ENCODE measurements at regions not wholly inside any gene's neighbourhood (a gene's known extent, or its start where the extent isn't known, plus 50 kb on each side); places are given as distances from the start of the nearest gene placed in this dataset.
"Not testable (repeated sequence)": the region's sequence is repeated elsewhere in the genome, so short reads cannot be mapped to it uniquely, and the experiment has no call there.

GRCh38 chr16:88196471-88197400, 186.0 kb upstream of the ZNF469 start (continued):
- TF ChIP-seq, protein P1, sequence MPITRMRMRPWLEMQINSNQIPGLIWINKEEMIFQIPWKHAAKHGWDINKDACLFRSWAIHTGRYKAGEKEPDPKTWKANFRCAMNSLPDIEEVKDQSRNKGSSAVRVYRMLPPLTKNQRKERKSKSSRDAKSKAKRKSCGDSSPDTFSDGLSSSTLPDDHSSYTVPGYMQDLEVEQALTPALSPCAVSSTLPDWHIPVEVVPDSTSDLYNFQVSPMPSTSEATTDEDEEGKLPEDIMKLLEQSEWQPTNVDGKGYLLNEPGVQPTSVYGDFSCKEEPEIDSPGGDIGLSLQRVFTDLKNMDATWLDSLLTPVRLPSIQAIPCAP (CRISPR knock-in tag; IDR thresholded peaks at IDR 0.05): no peak
- TF ChIP-seq, protein P2, sequence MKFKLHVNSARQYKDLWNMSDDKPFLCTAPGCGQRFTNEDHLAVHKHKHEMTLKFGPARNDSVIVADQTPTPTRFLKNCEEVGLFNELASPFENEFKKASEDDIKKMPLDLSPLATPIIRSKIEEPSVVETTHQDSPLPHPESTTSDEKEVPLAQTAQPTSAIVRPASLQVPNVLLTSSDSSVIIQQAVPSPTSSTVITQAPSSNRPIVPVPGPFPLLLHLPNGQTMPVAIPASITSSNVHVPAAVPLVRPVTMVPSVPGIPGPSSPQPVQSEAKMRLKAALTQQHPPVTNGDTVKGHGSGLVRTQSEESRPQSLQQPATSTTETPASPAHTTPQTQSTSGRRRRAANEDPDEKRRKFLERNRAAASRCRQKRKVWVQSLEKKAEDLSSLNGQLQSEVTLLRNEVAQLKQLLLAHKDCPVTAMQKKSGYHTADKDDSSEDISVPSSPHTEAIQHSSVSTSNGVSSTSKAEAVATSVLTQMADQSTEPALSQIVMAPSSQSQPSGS (CRISPR knock-in tag; IDR thresholded peaks at IDR 0.05; ENCODE audit: borderline replicate concordance, low read depth): no peak
- no peak for TF ChIP-seq FOXJ3 (CRISPR knock-in tag; IDR thresholded peaks at IDR 0.05; ENCODE audit: borderline replicate concordance)

- Mint-ChIP-seq H3K9me3 (peaks cover 1% of the 10 kb centered on the region), H3K36me3 (peaks cover under 1% of the 10 kb centered on the region; the same call in 1 of the 2 replicates), H3K4me3 (no peak overlapping the region), H3K27me3 (ENCODE audit: low read depth) (no peaks in the 10 kb centered on the region), H3K4me1 (no peaks in the 10 kb centered on the region), H3K27ac (no peak overlapping the region; the same call in 1 of the 2 replicates)
- TF ChIP-seq ZNF425 (CRISPR knock-in tag; conservative IDR thresholded peaks at IDR 0.05) (no peak), MYBL2 (CRISPR knock-in tag; IDR thresholded peaks at IDR 0.05) (no peak), IRF2 (CRISPR knock-in tag; IDR thresholded peaks at IDR 0.05; ENCODE audit: borderline replicate concordance, low read depth) (no peak), ELF4 (CRISPR knock-in tag; IDR thresholded peaks at IDR 0.05; ENCODE audit: low read depth) (no peak), ATF3 (CRISPR knock-in tag; conservative IDR thresholded peaks at IDR 0.05) (no peak), NR2C2 (CRISPR knock-in tag; IDR thresholded peaks at IDR 0.05) (no peak), AFF4 (CRISPR knock-in tag; IDR thresholded peaks at IDR 0.05; ENCODE audit: borderline replicate concordance) (no peak)
- TF ChIP-seq, protein P1 (CRISPR knock-in tag; IDR thresholded peaks at IDR 0.05): no peak
- CTCF ChIA-PET: interaction anchor here (0.5 to 1.3 kb wide), 2 partner anchors 143 to 240 kb away, joined by 3 read pairs; no protein-coding TSS in a partner anchor
- ATAC-seq: no peak
- DNase-seq (ENCODE audit: low spot score): no peak
- POLR2A ChIA-PET: no interaction called here
These were observed 185.0 kb upstream of the ZNF469 start for GRCh38 chr16:88197481-88198456.

DNA sequence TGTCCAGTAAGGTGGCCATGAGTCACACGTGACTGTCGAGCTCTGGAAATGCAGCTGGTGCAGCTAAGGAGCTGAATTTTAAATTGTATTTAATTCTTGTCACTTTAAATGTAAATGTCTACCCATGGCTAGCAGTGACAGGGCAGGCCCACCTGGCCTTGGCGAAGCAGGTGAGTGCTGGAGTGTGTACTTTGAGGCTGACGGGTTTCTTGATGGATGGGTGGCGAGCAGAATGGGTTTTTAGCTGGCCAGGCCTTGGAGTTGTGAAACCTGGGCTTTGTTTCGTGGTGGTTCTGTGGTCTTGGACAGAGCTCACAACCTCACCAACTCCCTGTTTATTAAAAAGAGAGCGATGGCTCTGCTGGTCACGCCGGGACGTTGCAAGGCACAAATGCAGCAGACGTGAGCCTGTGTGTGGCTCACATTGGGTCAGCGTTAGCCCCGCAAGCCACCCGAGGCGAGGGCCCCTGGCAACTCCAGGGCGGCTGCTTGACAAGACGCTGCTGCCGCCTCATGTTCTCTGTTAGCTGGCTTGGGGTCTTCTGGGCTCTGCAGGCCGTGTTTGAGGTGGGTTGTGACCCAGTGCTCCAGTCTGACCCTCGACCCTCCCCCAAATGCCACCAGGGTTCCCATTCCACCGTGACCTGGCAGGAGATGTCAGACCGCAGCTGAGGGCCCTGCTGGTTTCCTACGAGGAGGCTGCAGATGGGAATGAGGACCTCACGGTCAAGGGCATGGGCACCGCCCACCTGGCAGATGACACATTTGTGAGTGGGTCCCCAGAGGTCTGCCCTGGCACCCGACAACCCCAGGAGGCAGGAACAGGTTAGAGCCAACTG, 184.1 kb upstream of the ZNF469 start:
- ATAC-seq; H3K9me3 Mint-ChIP-seq; H3K27ac Mint-ChIP-seq; H3K27me3 Mint-ChIP-seq (ENCODE audit: low read depth); H3K36me3 Mint-ChIP-seq; H3K4me3 Mint-ChIP-seq; H3K4me1 Mint-ChIP-seq; POLR2A ChIA-PET; DNase-seq (ENCODE audit: low spot score): not testable (repeated sequence)
- CTCF ChIA-PET: interaction anchor here (0.5 kb wide), 1 partner anchor 142 kb away, joined by 3 read pairs; no protein-coding TSS in a partner anchor

- H3K9me3 Mint-ChIP-seq; POLR2A ChIA-PET; H3K27ac Mint-ChIP-seq; CTCF ChIA-PET; DNase-seq (ENCODE audit: low spot score); H3K27me3 Mint-ChIP-seq (ENCODE audit: low read depth); ATAC-seq; H3K4me1 Mint-ChIP-seq; H3K4me3 Mint-ChIP-seq; H3K36me3 Mint-ChIP-seq: not testable (repeated sequence)
These were observed 183.2 kb upstream of the ZNF469 start for GRCh38 chr16:88199296-88200153.

Measured in WTC11 (cell line).